ENCODE measurements at regions not wholly inside any gene's neighbourhood (a gene's known extent, or its start where the extent isn't known, plus 50 kb on each side); places are given as distances from the start of the nearest gene placed in this dataset.
A peak's percentile ranks its signal among the peaks of the same experiment; 100 is the strongest.

DNA sequence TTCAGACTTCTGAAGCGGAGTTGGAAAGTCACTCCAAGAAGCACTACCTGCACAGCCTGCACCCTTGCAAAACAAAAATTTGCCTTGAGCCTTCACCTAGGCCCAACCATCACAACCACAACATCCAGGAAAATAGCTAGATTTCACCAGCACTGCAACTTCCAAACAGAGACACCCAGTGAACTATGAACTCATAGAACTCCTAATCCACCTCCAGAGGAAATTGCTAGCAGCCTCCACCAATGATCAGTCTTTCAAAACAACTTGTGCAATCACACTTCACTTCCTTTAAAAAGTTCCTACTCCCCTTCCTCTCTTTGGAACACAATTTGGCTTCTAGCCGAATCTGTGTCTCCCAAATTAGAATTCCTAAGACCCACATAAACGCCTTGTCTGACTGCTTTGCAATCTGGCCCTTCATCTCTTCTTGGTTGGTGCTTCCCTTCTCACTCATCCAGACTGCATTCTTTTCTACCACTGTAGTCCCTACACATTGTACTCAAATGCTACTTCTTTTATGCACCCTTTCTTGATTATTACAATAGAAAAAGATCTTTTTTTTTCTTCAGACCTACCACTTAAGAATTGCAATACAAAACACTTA lies 489.2 kb upstream of the ARGLU1 start:
- peaks cover 2% of the 10 kb centered on the region for H3K9me3 Mint-ChIP-seq
- no peaks in the 10 kb centered on the region for H3K27me3 Mint-ChIP-seq (ENCODE audit: low read depth)
- no peaks in the 10 kb centered on the region for H3K36me3 Mint-ChIP-seq (ENCODE audit: low read depth)
- no peak overlapping the region for H3K4me3 Mint-ChIP-seq
- H3K27ac Mint-ChIP-seq: no peak overlapping the region
- TF ChIP-seq, protein P1, sequence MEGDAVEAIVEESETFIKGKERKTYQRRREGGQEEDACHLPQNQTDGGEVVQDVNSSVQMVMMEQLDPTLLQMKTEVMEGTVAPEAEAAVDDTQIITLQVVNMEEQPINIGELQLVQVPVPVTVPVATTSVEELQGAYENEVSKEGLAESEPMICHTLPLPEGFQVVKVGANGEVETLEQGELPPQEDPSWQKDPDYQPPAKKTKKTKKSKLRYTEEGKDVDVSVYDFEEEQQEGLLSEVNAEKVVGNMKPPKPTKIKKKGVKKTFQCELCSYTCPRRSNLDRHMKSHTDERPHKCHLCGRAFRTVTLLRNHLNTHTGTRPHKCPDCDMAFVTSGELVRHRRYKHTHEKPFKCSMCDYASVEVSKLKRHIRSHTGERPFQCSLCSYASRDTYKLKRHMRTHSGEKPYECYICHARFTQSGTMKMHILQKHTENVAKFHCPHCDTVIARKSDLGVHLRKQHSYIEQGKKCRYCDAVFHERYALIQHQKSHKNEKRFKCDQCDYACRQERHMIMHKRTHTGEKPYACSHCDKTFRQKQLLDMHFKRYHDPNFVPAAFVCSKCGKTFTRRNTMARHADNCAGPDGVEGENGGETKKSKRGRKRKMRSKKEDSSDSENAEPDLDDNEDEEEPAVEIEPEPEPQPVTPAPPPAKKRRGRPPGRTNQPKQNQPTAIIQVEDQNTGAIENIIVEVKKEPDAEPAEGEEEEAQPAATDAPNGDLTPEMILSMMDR (IDR thresholded peaks at IDR 0.05; ENCODE audit: unreplicated experiment in 3 of 3): no peak
- no peaks in the 10 kb centered on the region for H3K4me1 Mint-ChIP-seq

DNA sequence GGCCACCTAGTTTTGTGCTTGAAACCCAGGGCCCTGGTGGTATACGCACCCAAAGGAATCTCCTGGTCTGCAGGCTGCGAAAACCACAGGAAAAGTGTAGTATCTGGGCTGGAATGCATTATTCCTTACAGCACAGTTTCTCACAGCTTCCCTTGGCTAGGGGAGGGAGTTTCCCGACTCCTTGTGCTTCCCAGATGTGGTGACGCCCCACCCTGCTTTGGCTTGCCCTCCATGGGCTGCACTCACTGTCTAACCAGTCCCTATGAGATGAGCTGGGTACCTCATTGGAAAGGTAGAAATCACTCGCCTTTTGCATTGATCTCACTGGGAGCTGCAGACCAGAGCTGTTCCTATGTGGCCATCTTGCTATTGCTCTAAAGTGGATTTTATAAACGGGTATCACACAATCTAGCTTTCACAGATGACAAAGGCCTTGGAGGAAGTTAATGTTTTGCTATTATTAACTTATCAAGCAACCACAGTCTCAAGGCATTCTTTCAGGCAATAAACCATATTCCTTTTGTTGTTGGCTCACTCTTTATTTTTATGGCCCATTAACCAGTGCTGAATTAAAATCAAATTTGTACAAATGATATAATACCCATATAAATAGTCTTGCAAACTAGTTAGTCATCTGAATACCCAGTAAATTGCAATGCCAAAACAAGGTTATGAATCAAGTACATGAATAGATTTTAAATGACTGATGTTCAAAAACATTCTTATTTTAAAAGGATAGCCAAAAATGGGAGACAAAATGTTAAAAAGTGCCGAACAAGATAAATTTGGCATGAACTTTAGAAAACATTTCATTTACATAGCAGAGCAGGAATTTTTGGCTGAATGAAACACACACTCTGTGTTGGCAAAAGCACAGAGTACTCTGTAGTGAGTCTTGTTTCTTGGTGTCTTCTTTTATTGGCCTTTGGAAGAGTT lies 475.4 kb upstream of the ARGLU1 start:
- no peaks in the 10 kb centered on the region for H3K36me3 Mint-ChIP-seq (ENCODE audit: low read depth)
- H3K9me3 Mint-ChIP-seq: peaks cover 17% of the 10 kb centered on the region
- H3K4me3 Mint-ChIP-seq: peak overlapping the region in 1 of 3 experiments; percentile 37
- H3K27me3 Mint-ChIP-seq (ENCODE audit: low read depth): peaks cover 4% of the 10 kb centered on the region
- TF ChIP-seq, protein P1 (IDR thresholded peaks at IDR 0.05; ENCODE audit: unreplicated experiment in 3 of 3): no peak
- H3K4me1 Mint-ChIP-seq: peaks cover 11% of the 10 kb centered on the region
- H3K27ac Mint-ChIP-seq: peak overlapping the region; percentile 61 to 97 (median 96)

DNA sequence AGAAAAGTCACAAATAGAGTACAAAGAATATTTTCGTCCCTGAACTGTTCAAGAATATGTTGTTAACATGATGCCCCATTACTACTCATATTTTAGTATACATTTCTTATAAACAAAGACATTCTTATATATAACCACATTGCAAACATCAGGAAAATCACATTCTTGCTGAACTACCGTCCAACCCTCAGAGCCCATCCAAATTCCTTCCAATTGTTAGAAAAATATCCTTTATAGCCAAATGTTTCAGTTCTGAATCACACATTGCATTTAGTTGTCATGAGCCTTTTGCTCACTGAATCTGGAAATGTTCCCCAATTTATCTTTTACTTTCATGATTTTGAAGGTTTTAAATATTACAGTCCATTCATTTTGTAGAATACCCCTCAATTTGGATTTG lies 467.8 kb upstream of the ARGLU1 start:
- Mint-ChIP-seq H3K4me1 (no peaks in the 10 kb centered on the region), H3K36me3 (ENCODE audit: low read depth) (no peaks in the 10 kb centered on the region), H3K4me3 (no peak overlapping the region), H3K9me3 (peaks cover 6% of the 10 kb centered on the region), H3K27ac (no peak overlapping the region), H3K27me3 (ENCODE audit: low read depth) (no peaks in the 10 kb centered on the region)
- TF ChIP-seq, protein P1 (IDR thresholded peaks at IDR 0.05; ENCODE audit: unreplicated experiment in 3 of 3): no peak

DNA sequence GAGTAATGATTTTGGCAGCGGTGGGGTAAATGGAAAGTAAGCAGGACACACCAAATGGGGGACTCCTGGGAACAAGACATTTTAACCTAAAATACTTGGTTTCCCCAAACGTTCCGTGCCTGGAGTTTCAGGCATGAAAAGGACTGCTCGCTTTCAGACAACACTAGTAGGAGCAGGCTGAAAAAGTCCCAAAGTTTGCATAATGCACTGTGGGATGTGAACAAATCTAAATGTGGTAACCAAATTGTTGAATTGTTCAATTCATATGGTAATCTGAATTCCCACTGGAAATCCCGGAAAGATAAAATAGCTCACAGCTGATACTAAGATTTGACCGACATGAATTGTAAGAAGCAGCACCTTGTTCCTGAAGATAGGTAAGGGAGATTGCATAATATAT lies 467.2 kb upstream of the ARGLU1 start:
- TF ChIP-seq, protein P1 (IDR thresholded peaks at IDR 0.05; ENCODE audit: unreplicated experiment in 3 of 3): no peak
- H3K27ac Mint-ChIP-seq: no peak overlapping the region
- no peak overlapping the region for H3K4me3 Mint-ChIP-seq
- H3K9me3 Mint-ChIP-seq: peaks cover 3% of the 10 kb centered on the region
- no peaks in the 10 kb centered on the region for H3K4me1 Mint-ChIP-seq
- no peaks in the 10 kb centered on the region for H3K36me3 Mint-ChIP-seq (ENCODE audit: low read depth)
- H3K27me3 Mint-ChIP-seq (ENCODE audit: low read depth): no peaks in the 10 kb centered on the region

DNA sequence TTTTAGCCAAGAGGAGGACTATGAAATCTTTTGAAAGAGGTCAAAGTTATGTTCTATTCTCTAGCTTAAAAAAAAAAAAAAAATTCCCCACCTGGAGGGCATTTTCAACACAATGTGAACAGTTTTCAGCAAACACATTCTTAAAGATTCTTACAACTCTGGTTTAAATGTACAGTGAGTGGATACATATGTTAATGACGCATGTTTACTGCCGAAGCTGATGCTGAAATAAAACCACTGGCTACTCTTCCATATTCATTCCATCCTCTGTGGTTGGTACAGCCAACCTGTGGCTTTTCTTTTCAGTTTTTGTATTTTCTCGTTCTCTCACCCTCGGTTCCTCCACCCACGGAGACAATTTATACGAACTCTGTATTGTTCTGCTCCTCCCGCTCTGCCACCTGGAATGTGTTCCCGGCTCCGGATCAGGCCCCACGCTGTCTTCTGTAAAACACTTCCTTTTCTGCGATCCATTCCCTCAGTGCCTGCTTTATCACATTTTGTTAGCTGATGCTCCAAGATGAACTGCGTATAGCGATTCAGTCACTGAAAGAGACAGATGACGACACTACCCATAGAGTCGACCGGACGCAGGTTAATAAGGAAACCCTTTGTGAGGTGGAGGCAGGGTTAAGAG lies 466.4 kb upstream of the ARGLU1 start:
- TF ChIP-seq, protein P1 (IDR thresholded peaks at IDR 0.05; ENCODE audit: unreplicated experiment in 3 of 3): no peak
- H3K36me3 Mint-ChIP-seq (ENCODE audit: low read depth): no peaks in the 10 kb centered on the region
- H3K4me1 Mint-ChIP-seq: no peaks in the 10 kb centered on the region

More for the DNA sequence above, 466.4 kb upstream of the ARGLU1 start:
- Mint-ChIP-seq H3K4me3 (no peak overlapping the region), H3K27ac (no peak overlapping the region), H3K9me3 (peaks cover 3% of the 10 kb centered on the region), H3K27me3 (ENCODE audit: low read depth) (no peaks in the 10 kb centered on the region)
